HEK293T (cell line): ENCODE measurements at regions not wholly inside any gene's neighbourhood (a gene's known extent, or its start where the extent isn't known, plus 50 kb on each side); places are given as distances from the start of the nearest gene placed in this dataset.

Experiments
- ARNT ChIP-seq: fragments of 450-650 bp; IDR thresholded peaks from 2 replicates; pipeline ENCODE4 v1.6.1; 2017; ENCODE audit warnings: mild to moderate bottlenecking
- BHLHE40 ChIP-seq: fragments of 450-650 bp; IDR thresholded peaks from 2 replicates; pipeline ENCODE4 v1.6.1; 2016; ENCODE audit warnings: mild to moderate bottlenecking, moderate library complexity, borderline replicate concordance
- ELF4 ChIP-seq: fragments of 450-650 bp; IDR thresholded peaks from 2 replicates; pipeline ENCODE4 v1.6.1; 2017; ENCODE audit warnings: antibody characterized with exemption
- FOXK2 ChIP-seq: fragments of 450-650 bp; IDR thresholded peaks from 2 replicates; pipeline ENCODE4 v1.6.1; 2016; ENCODE audit warnings: mild to moderate bottlenecking
- FOXM1 ChIP-seq: fragments of 450-650 bp; IDR thresholded peaks from 2 replicates; pipeline ENCODE4 v1.6.1; 2017; ENCODE audit warnings: mild to moderate bottlenecking, borderline replicate concordance
- HDGF ChIP-seq: fragments of 450-650 bp; IDR thresholded peaks from 2 replicates; pipeline ENCODE4 v1.6.1; 2017; ENCODE audit warnings: antibody characterized with exemption, borderline replicate concordance
- L3MBTL2 ChIP-seq: fragments of 450-650 bp; conservative IDR thresholded peaks from 2 replicates; pipeline ENCODE4 v1.6.1; 2016; ENCODE audit warnings: mild to moderate bottlenecking
- LEF1 ChIP-seq: fragments of 450-650 bp; IDR thresholded peaks from 2 replicates; pipeline ENCODE4 v1.6.1; 2017; ENCODE audit warnings: mild to moderate bottlenecking, borderline replicate concordance
- NFRKB ChIP-seq: fragments of 450-650 bp; IDR thresholded peaks from 2 replicates; pipeline ENCODE4 v1.6.1; 2016; ENCODE audit warnings: mild to moderate bottlenecking, moderate library complexity
- SP1 ChIP-seq: fragments of 450-650 bp; IDR thresholded peaks from 2 replicates; pipeline ENCODE4 v1.6.1; 2017
- ZNF384 ChIP-seq: fragments of 450-650 bp; IDR thresholded peaks from 2 replicates; pipeline ENCODE4 v1.6.1; 2016
- TF ChIP-seq, protein P1 (sequence below): fragments of 450-650 bp; IDR thresholded peaks from 2 replicates; pipeline ENCODE4 v1.6.1; 2016

DNA sequence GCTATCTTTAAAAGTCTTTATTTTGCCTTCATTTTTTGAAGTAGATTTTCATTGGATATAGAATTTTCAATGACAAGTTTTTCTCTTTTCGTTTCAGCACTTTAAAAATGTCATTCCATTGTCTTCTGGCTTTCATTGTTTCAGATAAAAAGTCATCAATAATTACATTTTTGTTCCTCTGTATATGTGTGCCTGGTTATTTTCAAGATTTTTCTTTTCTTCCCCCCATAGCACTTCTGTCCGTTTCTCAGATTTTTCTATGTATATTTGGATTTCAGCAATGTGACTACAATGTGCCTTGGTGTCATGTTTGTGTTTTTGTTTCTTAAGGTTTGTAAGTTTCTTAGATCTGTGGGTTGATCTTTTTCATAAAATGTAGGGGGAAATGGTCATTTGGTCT is 66.3 kb upstream of the HSD17B12 start:
- TF ChIP-seq NFRKB (no peak), LEF1 (no peak), BHLHE40 (no peak), ZNF384 (no peak), ELF4 (no peak), SP1 (no peak), ARNT (no peak), L3MBTL2 (no peak), FOXM1 (no peak), HDGF (no peak), FOXK2 (no peak)
- TF ChIP-seq, protein P1, sequence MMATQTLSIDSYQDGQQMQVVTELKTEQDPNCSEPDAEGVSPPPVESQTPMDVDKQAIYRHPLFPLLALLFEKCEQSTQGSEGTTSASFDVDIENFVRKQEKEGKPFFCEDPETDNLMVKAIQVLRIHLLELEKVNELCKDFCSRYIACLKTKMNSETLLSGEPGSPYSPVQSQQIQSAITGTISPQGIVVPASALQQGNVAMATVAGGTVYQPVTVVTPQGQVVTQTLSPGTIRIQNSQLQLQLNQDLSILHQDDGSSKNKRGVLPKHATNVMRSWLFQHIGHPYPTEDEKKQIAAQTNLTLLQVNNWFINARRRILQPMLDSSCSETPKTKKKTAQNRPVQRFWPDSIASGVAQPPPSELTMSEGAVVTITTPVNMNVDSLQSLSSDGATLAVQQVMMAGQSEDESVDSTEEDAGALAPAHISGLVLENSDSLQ = no peak
